GM13977 (cell line): ENCODE measurements at regions not wholly inside any gene's neighbourhood (a gene's known extent, or its start where the extent isn't known, plus 50 kb on each side); places are given as distances from the start of the nearest gene placed in this dataset.
"Not testable (repeated sequence)": the region's sequence is repeated elsewhere in the genome, so short reads cannot be mapped to it uniquely, and the experiment has no call there.

Experiments
- DNase-seq: peaks from one replicate; pipeline ENCODE4 v3.0.0; 2012; ENCODE audit warnings: low spot score
- CTCF ChIP-seq: IDR thresholded peaks from 2 replicates; pipeline ENCODE4 v1.5.1; 2012; ENCODE audit warnings: mild to moderate bottlenecking, control low read depth; ENCODE audit not compliant: insufficient read depth; ENCODE audit errors: extremely low read depth, missing control alignments
- in situ Hi-C: fragments of 300-500 bp; cut with MboI; formaldehyde crosslinking; loops from one replicate; pipeline ENCODE4 v1.12.0; 2022; ENCODE audit warnings: low sequenced_read_pairs, low pct_unique_long_range_greater_than_20kb, mixed read lengths, inconsistent platforms; ENCODE audit not compliant: unreplicated experiment

GRCh38 chr4:137823007-137823406 lies 290.7 kb upstream of the PCDH18 start:
- in situ Hi-C loops, result no loop called here
- TF ChIP-seq CTCF, result no peak
- no peak for DNase-seq

GRCh38 chr4:137819964-137820383 lies 287.7 kb upstream of the PCDH18 start:
- DNase-seq, result peak; percentile 14
- peak; percentile 70 for TF ChIP-seq CTCF
- in situ Hi-C loops, result no loop called here

- no peak for TF ChIP-seq CTCF
- no peak for DNase-seq
- in situ Hi-C loops, result no loop called here
These were observed 280.0 kb upstream of the PCDH18 start for GRCh38 chr4:137812258-137812657.

- TF ChIP-seq CTCF, result no peak
These were observed 274.1 kb upstream of the PCDH18 start for GRCh38 chr4:137806420-137806819.

GRCh38 chr4:137804906-137805495 lies 272.7 kb upstream of the PCDH18 start:
- no peak for TF ChIP-seq CTCF
- in situ Hi-C loops, result no loop called here
- no peak for DNase-seq

More at GRCh38 chr4:137806420-137806819, 274.1 kb upstream of the PCDH18 start:
- in situ Hi-C loops, result no loop called here
- DNase-seq, result no peak

GRCh38 chr4:137800861-137801260 lies 268.6 kb upstream of the PCDH18 start:
- TF ChIP-seq CTCF, result no peak
- no peak for DNase-seq
- in situ Hi-C loops, result no loop called here

- DNase-seq, result no peak
- in situ Hi-C loops, result no loop called here
- TF ChIP-seq CTCF, result no peak
These were observed 262.5 kb upstream of the PCDH18 start for GRCh38 chr4:137794764-137795254.

- in situ Hi-C loops, DNase-seq: not testable (repeated sequence)
These were observed 257.0 kb upstream of the PCDH18 start for GRCh38 chr4:137789263-137789662.

- in situ Hi-C loops, DNase-seq: not testable (repeated sequence)
These were observed 251.6 kb upstream of the PCDH18 start for GRCh38 chr4:137783923-137784322.
